ENCODE measurements at regions not wholly inside any gene's neighbourhood (a gene's known extent, or its start where the extent isn't known, plus 50 kb on each side); places are given as distances from the start of the nearest gene placed in this dataset.
A peak's percentile ranks its signal among the peaks of the same experiment; 100 is the strongest.

DNA sequence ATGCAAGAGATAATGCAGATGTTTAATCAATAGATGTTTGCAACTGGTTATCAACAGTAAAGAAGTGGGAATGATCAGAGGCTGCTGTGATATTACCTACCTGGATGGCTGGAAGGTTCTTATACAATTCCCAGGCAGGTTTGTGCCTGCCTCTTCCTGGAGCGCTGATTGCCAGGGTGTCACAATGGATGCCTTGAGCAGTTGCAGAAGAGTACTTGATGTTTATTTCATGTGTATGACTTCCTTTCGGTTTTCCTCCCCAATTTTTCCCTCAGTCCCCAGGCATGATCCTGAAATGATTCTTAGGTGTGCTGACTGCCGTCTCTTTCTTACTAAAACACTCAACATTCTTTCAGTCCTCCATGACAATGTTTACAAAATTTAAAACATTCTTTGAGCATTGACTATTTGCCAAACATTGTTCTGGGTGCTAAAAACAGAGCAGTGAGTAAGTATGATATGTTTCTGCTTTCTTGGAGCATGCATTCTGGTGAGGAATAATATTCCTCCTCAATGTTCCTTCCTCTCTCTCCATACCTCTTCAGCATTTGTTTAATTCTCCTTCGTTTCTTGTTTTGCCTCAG lies 416.6 kb upstream of the TRIB2 start:
- DNase-seq, result no peak

- no peak for DNase-seq
These were observed 415.8 kb upstream of the TRIB2 start for GRCh38 chr2:12300927-12301326.

- DNase-seq, result no peak
These were observed 414.6 kb upstream of the TRIB2 start for GRCh38 chr2:12302140-12302539.

GRCh38 chr2:12302691-12303090 lies 414.0 kb upstream of the TRIB2 start:
- DNase-seq, result no peak

- DNase-seq, result peak; percentile 3
These were observed 413.3 kb upstream of the TRIB2 start for GRCh38 chr2:12303181-12304030.

GRCh38 chr2:12304564-12305171 lies 412.1 kb upstream of the TRIB2 start:
- no peak for DNase-seq

- DNase-seq, result no peak
These were observed 410.8 kb upstream of the TRIB2 start for GRCh38 chr2:12305931-12306330.

- no peak for DNase-seq
These were observed 406.3 kb upstream of the TRIB2 start for GRCh38 chr2:12310399-12310798.

GRCh38 chr2:12313445-12314126 lies 403.1 kb upstream of the TRIB2 start:
- DNase-seq, result no peak

- DNase-seq, result no peak
These were observed 402.5 kb upstream of the TRIB2 start for GRCh38 chr2:12314127-12314760.

GRCh38 chr2:12315224-12315623 lies 401.5 kb upstream of the TRIB2 start:
- no peak for DNase-seq

GRCh38 chr2:12316476-12316875 lies 400.3 kb upstream of the TRIB2 start:
- DNase-seq, result no peak

DNA sequence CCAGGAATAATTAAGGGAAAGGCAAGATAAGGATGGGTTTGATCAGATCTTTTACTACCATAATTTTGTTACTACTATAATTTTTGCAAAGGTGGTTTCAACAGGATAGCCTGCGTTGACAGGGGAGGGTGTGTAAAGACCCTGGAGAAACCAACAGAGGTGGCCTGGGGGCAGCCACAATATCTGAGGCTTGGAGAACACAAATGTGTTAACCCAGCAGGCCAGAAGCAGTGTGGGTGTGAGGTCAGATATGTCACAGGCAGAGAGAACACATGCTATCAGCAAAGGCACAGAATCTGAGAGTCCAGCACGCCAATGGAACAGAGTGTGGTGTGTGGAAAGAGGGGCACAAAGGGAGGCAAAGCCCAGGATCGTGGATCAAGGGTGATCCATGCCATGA lies 399.4 kb upstream of the TRIB2 start:
- DNase-seq, result no peak

DNA sequence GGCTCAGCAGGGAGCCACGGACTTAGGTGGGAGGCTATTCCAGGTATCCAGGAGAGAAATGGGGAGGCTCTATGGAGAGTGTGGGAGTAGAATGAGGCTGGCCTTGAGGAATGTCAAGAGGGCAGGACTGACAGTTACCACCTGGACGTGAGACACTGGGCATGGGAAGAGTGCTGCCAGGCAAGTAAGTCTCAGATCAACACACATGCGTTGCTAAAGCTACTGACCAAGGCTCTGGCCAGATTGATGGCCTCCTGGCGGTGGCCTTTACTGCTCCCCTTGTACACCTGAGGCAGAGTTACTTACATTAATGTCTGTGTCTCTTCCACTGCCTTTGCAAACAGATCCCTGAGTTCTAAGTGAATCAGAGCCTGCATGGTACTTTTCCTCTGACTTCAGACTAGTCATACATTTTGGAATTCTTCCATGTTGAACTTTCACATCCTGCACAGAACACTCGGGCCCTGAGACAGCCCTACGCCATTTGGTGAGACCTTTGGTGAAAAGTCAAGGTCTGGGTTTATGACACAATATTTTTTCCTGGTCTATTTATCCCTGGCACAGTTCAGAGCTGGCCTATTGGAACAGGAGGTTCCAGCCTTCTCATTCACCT lies 398.8 kb upstream of the TRIB2 start:
- DNase-seq, result no peak

DNA sequence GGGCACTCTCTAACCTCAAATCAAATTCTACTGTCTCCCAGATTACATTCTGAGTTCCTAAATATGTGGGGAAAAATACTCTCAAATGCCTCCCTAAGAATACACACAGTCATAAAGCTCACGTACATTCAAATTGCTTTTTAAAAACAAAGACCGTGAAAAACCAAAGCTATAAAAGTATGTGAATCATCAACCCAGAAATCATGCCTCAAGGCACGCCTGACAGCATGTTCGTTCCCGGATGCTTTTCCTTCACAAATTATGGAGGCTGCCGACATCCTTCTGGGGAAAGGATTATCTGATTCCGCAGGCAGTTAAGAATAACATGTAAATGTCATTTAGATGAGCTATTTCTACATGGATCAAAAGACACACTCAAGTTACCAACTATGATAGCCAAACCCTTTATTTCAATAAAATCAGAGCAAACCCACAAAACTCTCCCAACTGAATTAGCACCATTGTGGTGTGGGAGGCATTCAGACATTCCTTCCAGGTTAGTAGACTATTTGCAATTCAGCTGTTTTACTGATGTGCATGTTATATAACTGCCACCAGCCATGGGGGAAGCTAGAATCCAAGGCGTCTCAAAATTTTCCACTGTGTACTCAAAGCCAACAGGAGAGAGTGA lies 398.2 kb upstream of the TRIB2 start:
- no peak for DNase-seq

DNA sequence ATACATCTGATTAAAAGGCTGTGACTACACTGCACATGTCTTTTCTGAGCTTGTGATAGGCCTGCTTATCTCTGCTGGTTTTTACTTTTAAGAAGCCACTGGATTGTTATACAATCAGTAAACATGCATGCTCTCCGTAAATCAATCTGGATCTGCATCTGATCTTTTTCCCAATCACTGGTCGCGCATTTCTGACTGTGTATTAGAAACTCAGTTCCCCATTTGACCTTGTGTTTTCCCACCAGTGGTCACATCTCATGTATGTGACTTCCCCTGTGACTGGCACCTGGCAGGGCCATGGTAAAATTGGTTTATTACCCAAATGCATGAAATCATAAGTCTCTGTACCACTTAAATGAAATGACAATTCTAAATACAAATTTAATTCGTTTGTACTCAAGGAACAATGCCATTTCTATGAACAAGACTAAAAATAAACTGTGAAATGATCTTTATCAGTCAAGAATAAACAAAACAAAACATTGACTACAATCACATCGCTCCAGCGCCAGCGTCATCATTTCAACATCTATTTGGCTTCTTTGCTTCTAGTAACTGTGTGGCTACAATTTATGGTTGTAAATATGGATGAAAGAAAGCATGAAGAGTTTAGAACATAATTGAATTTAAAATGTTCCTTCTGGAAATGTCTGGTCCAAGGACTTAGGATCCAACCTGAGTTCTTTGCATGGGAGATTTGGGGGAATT lies 396.6 kb upstream of the TRIB2 start:
- DNase-seq, result no peak

- DNase-seq, result no peak
These were observed 395.6 kb upstream of the TRIB2 start for GRCh38 chr2:12320991-12321641.

GRCh38 chr2:12321886-12322285 lies 394.9 kb upstream of the TRIB2 start:
- DNase-seq, result no peak

- DNase-seq, result no peak
These were observed 390.9 kb upstream of the TRIB2 start for GRCh38 chr2:12325806-12326205.

DNA sequence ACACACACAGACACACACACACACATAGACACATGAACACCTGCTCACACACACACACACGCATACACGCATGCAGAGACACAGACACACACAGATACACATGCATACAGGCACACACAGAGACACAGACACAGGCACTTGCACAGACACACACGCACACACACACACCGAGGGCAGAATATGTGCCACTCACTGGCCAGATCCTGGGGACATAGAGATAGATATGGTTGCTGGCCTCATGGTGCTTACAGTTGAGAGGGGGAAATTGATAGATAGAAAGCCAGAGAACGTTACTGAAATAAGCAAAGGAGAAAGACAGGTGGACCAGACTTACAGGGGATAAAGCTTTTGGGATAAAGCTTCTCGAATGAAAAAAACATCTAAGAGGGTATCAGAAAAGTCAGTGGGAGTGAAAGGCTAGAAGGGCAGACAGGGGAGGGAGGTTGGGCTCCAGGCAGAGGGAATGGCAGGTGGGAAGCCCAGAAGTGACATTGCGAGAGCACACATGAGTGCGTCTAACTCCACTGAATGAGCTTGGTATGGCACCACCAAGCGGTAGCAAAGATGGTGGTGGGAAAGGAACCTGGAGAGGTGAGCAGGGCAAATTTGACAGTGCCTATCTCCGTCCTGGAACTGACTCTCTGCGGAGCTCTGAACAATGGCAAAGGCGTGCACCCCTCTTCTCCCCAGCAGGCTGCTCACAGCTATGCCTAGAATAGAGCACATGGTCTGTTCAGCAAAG lies 390.1 kb upstream of the TRIB2 start:
- DNase-seq, result no peak
